Gastroesophageal sphincter (tissue), 4 donors: ENCODE measurements at regions not wholly inside any gene's neighbourhood (a gene's known extent, or its start where the extent isn't known, plus 50 kb on each side); places are given as distances from the start of the nearest gene placed in this dataset.

Experiments used
- ATAC-seq: fragments of 150-250 bp; one replicate; pipeline ENCODE4 v1.9.1; 2016; ENCODE audit warnings: mild to moderate bottlenecking, moderate library complexity
- H3K27ac ChIP-seq, 4 donors: fragments of 200-600 bp; sonication (generic) in 3 of 4; 1 replicate in 3 of 4; 2 replicates in 1 of 4; pipeline ENCODE4 v1.5.1; 2016 to 2019
- H3K27me3 ChIP-seq: fragments of 200-600 bp; sonication (generic); one replicate; pipeline ENCODE4 v1.5.1; 2019
- H3K36me3 ChIP-seq, 2 donors: fragments of 200-600 bp; sonication (generic); one replicate each; pipeline ENCODE4 v1.5.1; 2019; ENCODE audit warnings: control low read depth in 1 of 2
- H3K4me1 ChIP-seq, 3 donors: fragments of 200-600 bp; sonication (generic); 1 replicate in 2 of 3; 2 replicates in 1 of 3; pipeline ENCODE4 v1.5.1; 2016 to 2019; ENCODE audit warnings: control low read depth in 2 of 3
- H3K4me3 ChIP-seq, 2 donors: fragments of 200-600 bp; sonication (generic); one replicate each; pipeline ENCODE4 v1.5.1; 2019; ENCODE audit warnings: mild to moderate bottlenecking in 1 of 2, moderate library complexity in 1 of 2
- H3K9me3 ChIP-seq, 3 donors: fragments of 200-600 bp; sonication (generic); one replicate each; pipeline ENCODE4 v1.5.1; 2017 to 2019; ENCODE audit warnings: control low read depth in 2 of 3
- CTCF ChIP-seq, 4 experiments: fragments of 200-600 bp in 2 of 4; fragments of 450-650 bp in 2 of 4; sonication (generic) in 1 of 4; IDR thresholded peaks; one replicate each; pipeline ENCODE4 v1.5.1; 2017 to 2019; ENCODE audit warnings: antibody characterized with exemption in 4 of 4, mild to moderate bottlenecking in 2 of 4, moderate library complexity in 2 of 4
- EP300 ChIP-seq: sonication (generic); formaldehyde crosslinking; IDR thresholded peaks from one replicate; pipeline ENCODE4 v1.6.1; 2017; ENCODE audit warnings: antibody characterized with exemption, mild to moderate bottlenecking
- POLR2A ChIP-seq, 2 donors: fragments of 450-650 bp; IDR thresholded peaks; one replicate each; pipeline ENCODE4 v1.6.1; 2017; ENCODE audit warnings: antibody characterized with exemption in 2 of 2, mild to moderate bottlenecking in 2 of 2, moderate library complexity in 1 of 2
- POLR2AphosphoS5 ChIP-seq: sonication (generic); formaldehyde crosslinking; IDR thresholded peaks from one replicate; pipeline ENCODE4 v1.6.1; 2017; ENCODE audit warnings: antibody characterized with exemption
- WGBS, 2 donors: methylation state at CpG; one replicate each; pipeline ENCODE4 v1.1.5; 2018; ENCODE audit warnings: low coverage in 1 of 2; 5-methylcytosine and 5-hydroxymethylcytosine counted together

GRCh38 chr11:128323381-128323780 is 264.0 kb downstream of the ETS1 start:
- no peaks in the 10 kb centered on the region for H3K9me3 ChIP-seq
- no peak overlapping the region for H3K27ac ChIP-seq
- no peak for ATAC-seq
- H3K4me3 ChIP-seq = no peak overlapping the region
- TF ChIP-seq CTCF (IDR thresholded peaks at IDR 0.05) = peak in 2 of 4 experiments; percentile 14 to 34
- no peak for TF ChIP-seq POLR2A (IDR thresholded peaks at IDR 0.05)
- H3K36me3 ChIP-seq = no peaks in the 10 kb centered on the region
- 64 to 71% methylated on average over 2 of the region's 2 CpGs for WGBS, 2 donors
- no peaks in the 10 kb centered on the region for H3K27me3 ChIP-seq
- H3K4me1 ChIP-seq = no peaks in the 10 kb centered on the region

DNA sequence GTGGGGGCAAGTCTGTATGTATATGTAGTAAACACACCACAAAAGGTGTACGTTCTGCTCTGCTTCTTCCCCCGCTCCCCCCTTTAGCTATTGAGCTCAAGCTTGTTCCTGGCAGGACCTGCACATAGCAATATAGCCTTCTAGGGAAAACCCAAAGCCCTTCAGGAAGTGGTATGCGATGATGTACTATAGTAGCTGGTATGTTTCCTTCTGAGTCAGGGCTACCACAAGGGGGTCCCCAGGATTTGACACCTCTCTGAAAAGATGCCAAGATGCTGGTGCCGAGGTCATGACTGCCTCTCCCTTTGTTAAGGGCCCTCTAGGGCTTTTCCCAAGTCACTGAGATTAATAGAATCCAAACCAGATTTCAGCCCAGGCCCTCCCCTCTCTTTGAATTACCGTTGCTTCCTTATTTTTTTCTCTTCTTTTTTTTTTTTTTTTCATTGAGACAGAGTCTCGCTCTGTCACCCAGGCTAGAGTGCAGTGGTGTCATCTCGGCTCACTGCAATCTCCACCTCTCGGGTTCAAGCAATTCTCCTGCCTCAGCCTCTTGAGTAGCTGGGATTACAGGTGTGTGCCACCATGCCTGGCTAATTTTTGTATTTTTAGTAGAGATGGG is 268.4 kb downstream of the ETS1 start:
- Histone ChIP-seq H3K27ac (no peak overlapping the region), H3K4me1 (no peaks in the 10 kb centered on the region), H3K9me3 (peaks cover 0 to 11% (median 0%) of the 10 kb centered on the region in 3 donors), H3K27me3 (no peaks in the 10 kb centered on the region), H3K36me3 (no peaks in the 10 kb centered on the region), H3K4me3 (no peak overlapping the region)
- 78% methylated on average over 3 to 8 of the region's 8 CpGs for WGBS, 2 donors
- ATAC-seq = no peak
- no peak for TF ChIP-seq CTCF (IDR thresholded peaks at IDR 0.05)
- TF ChIP-seq POLR2AphosphoS5 = no peak
- no peak for TF ChIP-seq EP300
- no peak for TF ChIP-seq POLR2A (IDR thresholded peaks at IDR 0.05)

GRCh38 chr11:128316541-128317227 is 270.7 kb downstream of the ETS1 start:
- no peak overlapping the region for H3K4me3 ChIP-seq
- no peak for TF ChIP-seq CTCF (IDR thresholded peaks at IDR 0.05)
- TF ChIP-seq EP300 = no peak
- no peak for TF ChIP-seq POLR2AphosphoS5
- no peak for TF ChIP-seq POLR2A (IDR thresholded peaks at IDR 0.05)
- no peak overlapping the region for H3K27ac ChIP-seq
- no peak for ATAC-seq
- peaks cover 0 to 11% (median 0%) of the 10 kb centered on the region in 3 donors for H3K9me3 ChIP-seq
- H3K27me3 ChIP-seq = no peaks in the 10 kb centered on the region
- H3K4me1 ChIP-seq = no peaks in the 10 kb centered on the region
- WGBS, 2 donors = 72 to 79% methylated on average over 3 to 4 of the region's 4 CpGs
- H3K36me3 ChIP-seq = no peaks in the 10 kb centered on the region

DNA sequence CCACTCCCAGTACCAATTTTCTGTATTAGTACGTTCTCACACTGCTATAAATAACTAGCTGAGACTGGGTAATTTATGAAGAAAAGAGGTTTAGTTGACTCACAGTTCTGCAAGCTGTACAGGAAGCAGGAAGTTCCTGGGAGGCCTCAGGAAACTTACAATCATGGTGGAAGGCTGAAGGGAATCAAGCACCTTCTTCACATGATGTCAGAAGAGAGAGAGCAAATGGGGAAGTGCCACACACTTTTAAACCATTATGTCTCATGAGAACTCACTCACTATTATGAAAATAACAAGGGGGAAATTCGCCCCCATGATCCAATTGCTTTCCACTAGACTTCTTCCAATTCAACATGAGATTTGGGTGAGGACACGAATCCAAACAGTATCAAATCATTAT is 271.4 kb downstream of the ETS1 start:
- Histone ChIP-seq H3K4me1 (no peaks in the 10 kb centered on the region), H3K4me3 (no peak overlapping the region), H3K27me3 (no peaks in the 10 kb centered on the region), H3K27ac (no peak overlapping the region), H3K9me3 (peaks cover 0 to 11% (median 0%) of the 10 kb centered on the region in 3 donors), H3K36me3 (no peaks in the 10 kb centered on the region)
- WGBS, 2 donors = 84 to 100% methylated on average over 2 to 3 of the region's 3 CpGs
- no peak for ATAC-seq
- no peak for TF ChIP-seq POLR2AphosphoS5
- no peak for TF ChIP-seq CTCF (IDR thresholded peaks at IDR 0.05)
- TF ChIP-seq EP300 = no peak
- no peak for TF ChIP-seq POLR2A (IDR thresholded peaks at IDR 0.05)

- Histone ChIP-seq H3K36me3 (no peaks in the 10 kb centered on the region), H3K9me3 (peaks cover 0 to 11% (median 0%) of the 10 kb centered on the region in 3 donors), H3K27ac (no peak overlapping the region), H3K4me3 (no peak overlapping the region), H3K4me1 (no peaks in the 10 kb centered on the region), H3K27me3 (no peaks in the 10 kb centered on the region)
- TF ChIP-seq EP300 (no peak), POLR2A (IDR thresholded peaks at IDR 0.05) (no peak), POLR2AphosphoS5 (no peak), CTCF (IDR thresholded peaks at IDR 0.05) (no peak)
- no peak for ATAC-seq
- WGBS, 2 donors = 100% methylated on average over 1 of the region's 1 CpG
Measured at GRCh38 chr11:128313931-128314330, 273.4 kb downstream of the ETS1 start.
